Activated CD8-positive, alpha-beta T cell treated with anti-CD3 and anti-CD28 coated beads for 36 hours (primary cell): ENCODE measurements at regions not wholly inside any gene's neighbourhood (a gene's known extent, or its start where the extent isn't known, plus 50 kb on each side); places are given as distances from the start of the nearest gene placed in this dataset.

Experiments used
- ATAC-seq: fragments of 200-7000 bp; cut with Tn5 transposase; one replicate; pipeline ENCODE4 v1.10.0; 2021; ENCODE audit warnings: mild to moderate bottlenecking, moderate library complexity
- CTCF ChIA-PET: fragments of 350-600 bp; sonication (Branson Sonifier 250); formaldehyde crosslinking; loops from one replicate; lab custom pipeline; 2021; ENCODE audit warnings: antibody characterized with exemption; lab: Charles Lee
- POLR2A ChIA-PET: fragments of 350-600 bp; sonication (Branson Sonifier 250); formaldehyde crosslinking; loops from one replicate; lab custom pipeline; 2021; ENCODE audit warnings: antibody characterized with exemption; lab: Charles Lee
- DNase-seq: peaks from one replicate; pipeline ENCODE4 v3.0.0-alpha.2; 2020
- H3K27ac Mint-ChIP-seq: one replicate; pipeline ENCODE4 v1.8.0; 2021; ENCODE audit warnings: mild to moderate bottlenecking, mixed read lengths
- H3K27me3 Mint-ChIP-seq: one replicate; pipeline ENCODE4 v1.8.0; 2021; ENCODE audit warnings: mixed read lengths
- H3K36me3 Mint-ChIP-seq: one replicate; pipeline ENCODE4 v1.8.0; 2021; ENCODE audit warnings: low read depth, mixed read lengths
- H3K4me1 Mint-ChIP-seq: one replicate; pipeline ENCODE4 v1.8.0; 2021; ENCODE audit warnings: low read depth, mixed read lengths
- H3K4me3 Mint-ChIP-seq: one replicate; pipeline ENCODE4 v1.8.0; 2021; ENCODE audit warnings: mild to moderate bottlenecking, moderate library complexity, mixed read lengths
- H3K9me3 Mint-ChIP-seq: one replicate; pipeline ENCODE4 v1.8.0; 2021; ENCODE audit warnings: mixed read lengths
- CTCF ChIP-seq: fragments of 200-600 bp; IDR thresholded peaks from one replicate; pipeline ENCODE4 v1.8.0; 2022; ENCODE audit warnings: antibody characterized with exemption, mild to moderate bottlenecking
- intact Hi-C: fragments of 100-400 bp; cut with micrococcal nuclease; formaldehyde crosslinking; loops from one replicate; pipeline ENCODE4 v1.10.0; 2022

- ATAC-seq, result no peak
- H3K27ac Mint-ChIP-seq, result no peak overlapping the region
- no peaks in the 10 kb centered on the region for H3K9me3 Mint-ChIP-seq
- no peaks in the 10 kb centered on the region for H3K36me3 Mint-ChIP-seq
- CTCF ChIA-PET, result no interaction called here
- intact Hi-C loops, result no loop called here
- H3K4me3 Mint-ChIP-seq, result no peak overlapping the region
- no peaks in the 10 kb centered on the region for H3K4me1 Mint-ChIP-seq
- TF ChIP-seq CTCF, result no peak
- peaks cover 16% of the 10 kb centered on the region for H3K27me3 Mint-ChIP-seq
- no peak for DNase-seq
- POLR2A ChIA-PET, result no interaction called here
Observed at GRCh38 chr7:45420843-45421495, 153.2 kb upstream of the ADCY1 start.

- ChIA-PET POLR2A (no interaction called here), CTCF (no interaction called here)
- H3K27me3 Mint-ChIP-seq, result peaks cover 15% of the 10 kb centered on the region
Observed at GRCh38 chr7:45421806-45422205, 152.4 kb upstream of the ADCY1 start.

GRCh38 chr7:45430397-45430796 lies 143.8 kb upstream of the ADCY1 start:
- Mint-ChIP-seq H3K4me3 (no peak overlapping the region), H3K4me1 (no peaks in the 10 kb centered on the region), H3K27ac (no peak overlapping the region), H3K27me3 (peaks cover 12% of the 10 kb centered on the region), H3K9me3 (no peaks in the 10 kb centered on the region), H3K36me3 (no peaks in the 10 kb centered on the region)
- intact Hi-C loops, result no loop called here
- ATAC-seq (no peak), DNase-seq (no peak)
- POLR2A ChIA-PET, result interaction anchor here (0.9 kb wide), 1 partner anchor 129 kb away, joined by 3 read pairs; no protein-coding TSS in a partner anchor
- no peak for TF ChIP-seq CTCF
- CTCF ChIA-PET, result no interaction called here

More at GRCh38 chr7:45421806-45422205, 152.4 kb upstream of the ADCY1 start:
- intact Hi-C loops, result no loop called here
- no peaks in the 10 kb centered on the region for H3K36me3 Mint-ChIP-seq
- DNase-seq (no peak), ATAC-seq (no peak)
- TF ChIP-seq CTCF, result no peak
- no peak overlapping the region for H3K4me3 Mint-ChIP-seq
- no peak overlapping the region for H3K27ac Mint-ChIP-seq
- no peaks in the 10 kb centered on the region for H3K9me3 Mint-ChIP-seq
- H3K4me1 Mint-ChIP-seq, result no peaks in the 10 kb centered on the region

- H3K4me3 Mint-ChIP-seq, result no peak overlapping the region
- DNase-seq (no peak), ATAC-seq (no peak)
- CTCF ChIA-PET, result no interaction called here
- no peak overlapping the region for H3K27ac Mint-ChIP-seq
- no peaks in the 10 kb centered on the region for H3K36me3 Mint-ChIP-seq
- no peaks in the 10 kb centered on the region for H3K4me1 Mint-ChIP-seq
- POLR2A ChIA-PET, result no interaction called here
- H3K27me3 Mint-ChIP-seq, result peaks cover 12% of the 10 kb centered on the region
- TF ChIP-seq CTCF, result no peak
- intact Hi-C loops, result no loop called here
- no peaks in the 10 kb centered on the region for H3K9me3 Mint-ChIP-seq
Observed at GRCh38 chr7:45434167-45434784, 139.9 kb upstream of the ADCY1 start.

GRCh38 chr7:45435131-45435530 lies 139.0 kb upstream of the ADCY1 start:
- no peak overlapping the region for H3K4me3 Mint-ChIP-seq
- no peaks in the 10 kb centered on the region for H3K36me3 Mint-ChIP-seq
- no peaks in the 10 kb centered on the region for H3K9me3 Mint-ChIP-seq
- no peak overlapping the region for H3K27ac Mint-ChIP-seq
- CTCF ChIA-PET, result no interaction called here
- POLR2A ChIA-PET, result no interaction called here
- no peak for ATAC-seq
- intact Hi-C loops, result no loop called here
- TF ChIP-seq CTCF, result no peak
- DNase-seq, result no peak
- peaks cover 16% of the 10 kb centered on the region for H3K27me3 Mint-ChIP-seq
- no peaks in the 10 kb centered on the region for H3K4me1 Mint-ChIP-seq
